SK-N-SH (cell line): ENCODE measurements at regions not wholly inside any gene's neighbourhood (a gene's known extent, or its start where the extent isn't known, plus 50 kb on each side); places are given as distances from the start of the nearest gene placed in this dataset.

Source experiments
- CTCF ChIA-PET: fragments of 300-600, 350-600 bp; formaldehyde crosslinking; extraction: SDS; loops from one replicate; lab custom pipeline; 2021; lab: Yijun Ruan, JAX
- POLR2A ChIA-PET: fragments of 350-600 bp; sonication (Branson Sonifier 250); formaldehyde crosslinking; extraction: SDS; loops from one replicate; lab custom pipeline; 2020; ENCODE audit warnings: antibody characterized with exemption, inconsistent platforms; lab: Yijun Ruan, JAX
- DNase-seq: peaks from one replicate; pipeline ENCODE4 v3.0.0; 2012
- H2AFZ ChIP-seq: fragments of 200-600 bp; sonication (generic); 2 replicates; pipeline ENCODE4 v1.8.1; 2016; ENCODE audit warnings: antibody characterized with exemption, mild to moderate bottlenecking, low read depth
- H3F3A ChIP-seq: fragments of 200-600 bp; sonication (generic); replicated peaks from 2 replicates; pipeline ENCODE3; 2016; ENCODE audit warnings: antibody characterized with exemption, mild to moderate bottlenecking; ENCODE audit not compliant: insufficient read depth
- H3K27ac ChIP-seq, 2 experiments: fragments of 200-500 bp in 1 of 2; fragments of 200-600 bp in 1 of 2; sonication (Bioruptor generic) in 1 of 2; sonication (generic), shearing (Covaris generic) in 1 of 2; 2 replicates each; pipeline versions ENCODE4 v1.5.1 to v1.6.1; 2014 to 2016; ENCODE audit warnings: low read depth in 2 of 2, inconsistent platforms in 1 of 2, low read length in 1 of 2, mild to moderate bottlenecking in 1 of 2, mixed read lengths in 1 of 2
- H3K27me3 ChIP-seq: fragments of 200-600 bp; sonication (generic), shearing (Covaris generic); 2 replicates; pipeline ENCODE4 v1.6.1; 2016; ENCODE audit warnings: mixed run types; ENCODE audit not compliant: insufficient read depth
- H3K36me3 ChIP-seq, 2 experiments: fragments of 200-500 bp in 1 of 2; fragments of 200-600 bp in 1 of 2; sonication (Bioruptor generic) in 1 of 2; sonication (generic) in 1 of 2; replicated peaks in 1 of 2; 2 replicates each; pipeline versions ENCODE3 to v1.5.1; 2014 to 2016; ENCODE audit warnings: low read length in 1 of 2, mild to moderate bottlenecking in 1 of 2; ENCODE audit not compliant: insufficient read depth in 2 of 2, control insufficient read depth in 1 of 2
- H3K4me1 ChIP-seq, 2 experiments: fragments of 200-500 bp in 1 of 2; fragments of 200-600 bp in 1 of 2; sonication (Bioruptor generic) in 1 of 2; sonication (generic), shearing (Covaris generic) in 1 of 2; 2 replicates each; pipeline versions ENCODE4 v1.5.1 to v1.6.1; 2014 to 2016; ENCODE audit warnings: low read depth in 1 of 2, low read length in 1 of 2, mixed run types in 1 of 2; ENCODE audit not compliant: insufficient read depth in 2 of 2, control insufficient read depth in 1 of 2
- H3K4me2 ChIP-seq: fragments of 200-600 bp; sonication (generic), shearing (Covaris generic); 2 replicates; pipeline ENCODE4 v1.6.1; 2017; ENCODE audit warnings: mixed run types
- H3K4me3 ChIP-seq, 2 experiments: fragments of 200-500 bp in 1 of 2; fragments of 200-600 bp in 1 of 2; sonication (Bioruptor generic) in 1 of 2; sonication (generic), shearing (Covaris generic) in 1 of 2; 2 replicates each; pipeline versions ENCODE4 v1.5.1 to v1.8.1; 2014 to 2016; ENCODE audit warnings: low read depth in 2 of 2, inconsistent platforms in 1 of 2, low read length in 1 of 2, mild to moderate bottlenecking in 1 of 2, mixed read lengths in 1 of 2, moderate library complexity in 1 of 2
- H3K79me2 ChIP-seq: fragments of 200-600 bp; sonication (generic); 2 replicates; pipeline ENCODE4 v1.8.1; 2017; ENCODE audit warnings: mild to moderate bottlenecking; ENCODE audit not compliant: insufficient read depth
- H3K9ac ChIP-seq: fragments of 200-600 bp; sonication (generic); 2 replicates; pipeline ENCODE4 v1.6.1; 2017; ENCODE audit warnings: mixed run types
- H3K9me2 ChIP-seq: fragments of 200-600 bp; sonication (generic); 2 replicates; pipeline ENCODE4 v1.6.1; 2017; ENCODE audit warnings: mixed run types
- H3K9me3 ChIP-seq: fragments of 200-600 bp; sonication (generic); 2 replicates; pipeline ENCODE4 v1.6.1; 2017; ENCODE audit warnings: mixed run types, mild to moderate bottlenecking, moderate library complexity
- H4K20me1 ChIP-seq: fragments of 200-600 bp; sonication (generic); 2 replicates; pipeline ENCODE4 v1.6.1; 2017; ENCODE audit warnings: mild to moderate bottlenecking, mixed run types; ENCODE audit not compliant: insufficient read depth
- CHD2 ChIP-seq: fragments of 150-350 bp; IDR thresholded peaks from 2 replicates; pipeline ENCODE4 v1.6.1; 2018; ENCODE audit warnings: low read length; ENCODE audit not compliant: partially characterized antibody
- ELF1 ChIP-seq: IDR thresholded peaks from 2 replicates; pipeline ENCODE4 v1.4.0; 2012
- FOSL2 ChIP-seq: IDR thresholded peaks from 2 replicates; pipeline ENCODE4 v1.4.0; 2012; ENCODE audit warnings: low read depth, mild to moderate bottlenecking, moderate library complexity, borderline replicate concordance
- FOXM1 ChIP-seq: IDR thresholded peaks from 2 replicates; pipeline ENCODE4 v1.4.0; 2012; ENCODE audit warnings: low read depth, mild to moderate bottlenecking
- JUND ChIP-seq: IDR thresholded peaks from 2 replicates; pipeline ENCODE4 v1.4.0; 2012
- NRF1 ChIP-seq: IDR thresholded peaks from 2 replicates; pipeline ENCODE4 v1.6.1; 2012; ENCODE audit warnings: low read depth, mild to moderate bottlenecking, low read length
- POLR2AphosphoS5 ChIP-seq: IDR thresholded peaks from 2 replicates; pipeline ENCODE4 v1.6.1; 2012; ENCODE audit warnings: low read depth, low read length
- RAD21 ChIP-seq: IDR thresholded peaks from 2 replicates; pipeline ENCODE4 v1.6.1; 2012; ENCODE audit warnings: mild to moderate bottlenecking, low read length
- RCOR1 ChIP-seq: fragments of 150-350 bp; IDR thresholded peaks from 2 replicates; pipeline ENCODE4 v1.6.1; 2017; ENCODE audit warnings: antibody characterized with exemption, low read length
- RXRA ChIP-seq: IDR thresholded peaks from 2 replicates; pipeline ENCODE4 v1.4.0; 2012; ENCODE audit warnings: low read depth, mild to moderate bottlenecking, borderline replicate concordance
- TCF12 ChIP-seq: IDR thresholded peaks from 2 replicates; pipeline ENCODE4 v1.4.0; 2012
- TEAD4 ChIP-seq: IDR thresholded peaks from 2 replicates; pipeline ENCODE4 v1.4.0; 2012; ENCODE audit warnings: mild to moderate bottlenecking, borderline replicate concordance; ENCODE audit not compliant: insufficient read depth
- YY1 ChIP-seq: IDR thresholded peaks from 2 replicates; pipeline ENCODE4 v1.4.0; 2012; ENCODE audit warnings: low read depth, mild to moderate bottlenecking
- WGBS: methylation state at CpG from one replicate; pipeline ENCODE4 v1.1.6; 2017; ENCODE audit warnings: low lambda C conversion rate; 5-methylcytosine and 5-hydroxymethylcytosine counted together
- TF ChIP-seq, protein P1 (sequence below): IDR thresholded peaks from 2 replicates; pipeline ENCODE4 v1.4.0; 2012; ENCODE audit warnings: low read depth, borderline replicate concordance
- TF ChIP-seq, protein P2 (sequence below): IDR thresholded peaks from 2 replicates; pipeline ENCODE4; 2012
- TF ChIP-seq, protein P3 (sequence below): IDR thresholded peaks from 2 replicates; pipeline ENCODE4 v1.4.0; 2012; ENCODE audit warnings: low read depth, borderline replicate concordance
- TF ChIP-seq, protein P4 (sequence below): fragments of 150-350 bp; IDR thresholded peaks from 2 replicates; pipeline ENCODE4 v1.6.1; 2017; ENCODE audit warnings: antibody characterized with exemption, low read length, low read depth, borderline replicate concordance

DNA sequence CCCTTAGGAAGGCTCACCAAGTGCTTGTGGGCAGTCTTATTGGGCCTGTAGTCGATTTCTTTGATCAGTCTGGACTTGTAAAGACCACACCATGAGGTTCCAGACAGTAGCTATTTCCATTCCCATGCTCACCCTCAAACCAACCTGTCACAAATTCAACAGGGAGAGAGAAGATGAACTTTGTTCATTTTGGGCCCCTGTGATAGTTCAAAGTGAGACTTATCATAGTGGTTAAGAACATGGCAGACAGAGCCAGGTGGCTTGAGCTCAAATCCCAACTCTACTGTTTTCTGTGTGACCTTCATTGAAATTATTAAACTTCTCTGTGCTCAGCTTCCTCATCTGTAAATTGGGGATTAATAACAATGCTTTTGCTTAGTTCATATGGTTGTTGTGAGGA, 53.9 kb upstream of the CTLA4 start:
- peaks cover 0 to 39% of the 10 kb centered on the region in 2 experiments for H3K4me1 ChIP-seq
- CTCF ChIA-PET, result interaction anchor here (1.0 to 4.4 kb wide), 5 partner anchors 10 to 1224 kb away, joined by 3 to 32 read pairs (median 6); no protein-coding TSS in a partner anchor

More for the DNA sequence above, 53.9 kb upstream of the CTLA4 start:
- no peak overlapping the region for H3K4me3 ChIP-seq
- WGBS, result 25% methylated on average over 1 of the region's 1 CpG
- no peaks in the 10 kb centered on the region for H3K9me3 ChIP-seq
- H3K27ac ChIP-seq, result no peak overlapping the region
- TF ChIP-seq, protein P1, sequence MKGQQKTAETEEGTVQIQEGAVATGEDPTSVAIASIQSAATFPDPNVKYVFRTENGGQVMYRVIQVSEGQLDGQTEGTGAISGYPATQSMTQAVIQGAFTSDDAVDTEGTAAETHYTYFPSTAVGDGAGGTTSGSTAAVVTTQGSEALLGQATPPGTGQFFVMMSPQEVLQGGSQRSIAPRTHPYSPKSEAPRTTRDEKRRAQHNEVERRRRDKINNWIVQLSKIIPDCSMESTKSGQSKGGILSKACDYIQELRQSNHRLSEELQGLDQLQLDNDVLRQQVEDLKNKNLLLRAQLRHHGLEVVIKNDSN, result no peak
- TF ChIP-seq RCOR1 (no peak), FOSL2 (no peak), TEAD4 (no peak), FOXM1 (no peak), POLR2AphosphoS5 (no peak), NRF1 (no peak), ELF1 (no peak), TCF12 (no peak), YY1 (no peak), CHD2 (no peak), RXRA (no peak), JUND (no peak), RAD21 (no peak)
- TF ChIP-seq, protein P2, sequence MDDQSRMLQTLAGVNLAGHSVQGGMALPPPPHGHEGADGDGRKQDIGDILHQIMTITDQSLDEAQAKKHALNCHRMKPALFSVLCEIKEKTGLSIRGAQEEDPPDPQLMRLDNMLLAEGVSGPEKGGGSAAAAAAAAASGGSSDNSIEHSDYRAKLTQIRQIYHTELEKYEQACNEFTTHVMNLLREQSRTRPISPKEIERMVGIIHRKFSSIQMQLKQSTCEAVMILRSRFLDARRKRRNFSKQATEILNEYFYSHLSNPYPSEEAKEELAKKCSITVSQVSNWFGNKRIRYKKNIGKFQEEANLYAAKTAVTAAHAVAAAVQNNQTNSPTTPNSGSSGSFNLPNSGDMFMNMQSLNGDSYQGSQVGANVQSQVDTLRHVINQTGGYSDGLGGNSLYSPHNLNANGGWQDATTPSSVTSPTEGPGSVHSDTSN, result no peak
- TF ChIP-seq, protein P3, sequence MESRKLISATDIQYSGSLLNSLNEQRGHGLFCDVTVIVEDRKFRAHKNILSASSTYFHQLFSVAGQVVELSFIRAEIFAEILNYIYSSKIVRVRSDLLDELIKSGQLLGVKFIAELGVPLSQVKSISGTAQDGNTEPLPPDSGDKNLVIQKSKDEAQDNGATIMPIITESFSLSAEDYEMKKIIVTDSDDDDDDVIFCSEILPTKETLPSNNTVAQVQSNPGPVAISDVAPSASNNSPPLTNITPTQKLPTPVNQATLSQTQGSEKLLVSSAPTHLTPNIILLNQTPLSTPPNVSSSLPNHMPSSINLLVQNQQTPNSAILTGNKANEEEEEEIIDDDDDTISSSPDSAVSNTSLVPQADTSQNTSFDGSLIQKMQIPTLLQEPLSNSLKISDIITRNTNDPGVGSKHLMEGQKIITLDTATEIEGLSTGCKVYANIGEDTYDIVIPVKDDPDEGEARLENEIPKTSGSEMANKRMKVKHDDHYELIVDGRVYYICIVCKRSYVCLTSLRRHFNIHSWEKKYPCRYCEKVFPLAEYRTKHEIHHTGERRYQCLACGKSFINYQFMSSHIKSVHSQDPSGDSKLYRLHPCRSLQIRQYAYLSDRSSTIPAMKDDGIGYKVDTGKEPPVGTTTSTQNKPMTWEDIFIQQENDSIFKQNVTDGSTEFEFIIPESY, result no peak
- TF ChIP-seq, protein P4, sequence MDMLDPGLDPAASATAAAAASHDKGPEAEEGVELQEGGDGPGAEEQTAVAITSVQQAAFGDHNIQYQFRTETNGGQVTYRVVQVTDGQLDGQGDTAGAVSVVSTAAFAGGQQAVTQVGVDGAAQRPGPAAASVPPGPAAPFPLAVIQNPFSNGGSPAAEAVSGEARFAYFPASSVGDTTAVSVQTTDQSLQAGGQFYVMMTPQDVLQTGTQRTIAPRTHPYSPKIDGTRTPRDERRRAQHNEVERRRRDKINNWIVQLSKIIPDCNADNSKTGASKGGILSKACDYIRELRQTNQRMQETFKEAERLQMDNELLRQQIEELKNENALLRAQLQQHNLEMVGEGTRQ, result no peak
- TF ChIP-seq, all 33 proteins: peak for 0
- Histone ChIP-seq H3K36me3 (no peaks in the 10 kb centered on the region), H3K9ac (no peak overlapping the region), H3K9me2 (no peaks in the 10 kb centered on the region), H4K20me1 (no peaks in the 10 kb centered on the region), H3F3A (peaks cover 31% of the 10 kb centered on the region), H3K79me2 (no peaks in the 10 kb centered on the region), H3K4me2 (no peak overlapping the region), H3K27me3 (no peaks in the 10 kb centered on the region), H2AFZ (no peak overlapping the region)
- DNase-seq, result no peak
- POLR2A ChIA-PET, result no interaction called here
